CD4-positive, alpha-beta T cell (primary cell): ENCODE measurements at regions not wholly inside any gene's neighbourhood (a gene's known extent, or its start where the extent isn't known, plus 50 kb on each side); places are given as distances from the start of the nearest gene placed in this dataset.

Experiments
- ATAC-seq: fragments of 200-7000 bp; cut with Tn5 transposase; one replicate; pipeline ENCODE4 v1.10.0; 2022; ENCODE audit warnings: mild to moderate bottlenecking; ENCODE audit not compliant: poor library complexity
- CTCF ChIA-PET: fragments of 350-600 bp; sonication (Branson Sonifier 250); formaldehyde crosslinking; loops from one replicate; lab custom pipeline; 2021; ENCODE audit warnings: antibody characterized with exemption, inconsistent platforms; lab: Charles Lee
- POLR2A ChIA-PET: fragments of 350-600 bp; sonication (Branson Sonifier 250); formaldehyde crosslinking; loops from one replicate; lab custom pipeline; 2021; ENCODE audit warnings: antibody characterized with exemption, inconsistent platforms; lab: Charles Lee
- DNase-seq, 14 experiments: peaks; one replicate each; pipeline ENCODE4 v3.0.0-alpha.2; 2013 to 2020; ENCODE audit warnings: mixed read lengths in 2 of 14
- H3K27ac ChIP-seq, 2 donors: one replicate each; pipeline versions ENCODE4 v1.5.1 to v1.7.0; 2013; ENCODE audit warnings: low read length in 2 of 2, low read depth in 1 of 2, mild to moderate bottlenecking in 1 of 2
- H3K27me3 ChIP-seq, 2 experiments: 1 replicate in 1 of 2; 2 replicates in 1 of 2; pipeline versions ENCODE4 v1.6.1 to v1.7.0; 2013; ENCODE audit warnings: low read length in 2 of 2, control low read depth in 1 of 2, mild to moderate bottlenecking in 1 of 2, moderate library complexity in 1 of 2; ENCODE audit not compliant: insufficient read depth in 2 of 2, control insufficient read depth in 1 of 2
- H3K36me3 ChIP-seq: one replicate; pipeline ENCODE4 v1.6.1; 2013; ENCODE audit warnings: low read length, control low read depth; ENCODE audit not compliant: insufficient read depth
- H3K4me1 ChIP-seq: one replicate; pipeline ENCODE4 v1.6.1; 2013; ENCODE audit warnings: low read length, control low read depth; ENCODE audit not compliant: insufficient read depth
- H3K4me3 ChIP-seq: one replicate; pipeline ENCODE4 v1.5.1; 2013; ENCODE audit warnings: mild to moderate bottlenecking, low read length, moderate library complexity
- H3K9me3 ChIP-seq, 2 experiments: 1 replicate in 1 of 2; 2 replicates in 1 of 2; pipeline versions ENCODE4 v1.6.1 to v1.7.0; 2013; ENCODE audit warnings: low read length in 2 of 2, mild to moderate bottlenecking in 2 of 2, control low read depth in 1 of 2, moderate library complexity in 1 of 2; ENCODE audit not compliant: control insufficient read depth in 1 of 2, insufficient read depth in 1 of 2
- H3K27ac Mint-ChIP-seq: one replicate; pipeline ENCODE4 v1.8.0; 2020; ENCODE audit warnings: mixed read lengths
- H3K27me3 Mint-ChIP-seq: one replicate; pipeline ENCODE4 v1.8.0; 2021; ENCODE audit warnings: mixed read lengths
- H3K36me3 Mint-ChIP-seq: one replicate; pipeline ENCODE4 v1.8.0; 2021; ENCODE audit warnings: low read depth, mixed read lengths
- H3K4me1 Mint-ChIP-seq: one replicate; pipeline ENCODE4 v1.8.0; 2021; ENCODE audit warnings: low read depth, mixed read lengths
- H3K4me3 Mint-ChIP-seq: one replicate; pipeline ENCODE4 v1.8.0; 2020; ENCODE audit warnings: mild to moderate bottlenecking, mixed read lengths
- H3K9me3 Mint-ChIP-seq: one replicate; pipeline ENCODE4 v1.8.0; 2020; ENCODE audit warnings: mixed read lengths
- CTCF ChIP-seq: fragments of 200-600 bp; IDR thresholded peaks from one replicate; pipeline ENCODE4 v1.8.0; 2022; ENCODE audit warnings: antibody characterized with exemption, mild to moderate bottlenecking
- intact Hi-C, 2 experiments: fragments of 100-400 bp; cut with DNase I in 1 of 2; cut with micrococcal nuclease in 1 of 2; formaldehyde crosslinking; loops; one replicate each; pipeline versions ENCODE4 v1.15.1 to v1.9.0; 2023 to 2025; cut with DNase I, micrococcal nuclease

GRCh38 chr1:193569983-193570269 lies 383.5 kb upstream of the B3GALT2 start:
- TF ChIP-seq CTCF = no peak
- H3K36me3 Mint-ChIP-seq = peaks cover 5% of the 10 kb centered on the region
- ATAC-seq = no peak

GRCh38 chr1:193569096-193569982 lies 382.9 kb upstream of the B3GALT2 start:
- H3K9me3 ChIP-seq = no peaks in the 10 kb centered on the region
- no peak overlapping the region for H3K4me3 ChIP-seq
- H3K4me3 Mint-ChIP-seq = peak overlapping the region; percentile 57
- peaks cover 5% of the 10 kb centered on the region for H3K36me3 Mint-ChIP-seq
- no peaks in the 10 kb centered on the region for H3K36me3 ChIP-seq
- TF ChIP-seq CTCF = no peak
- H3K27me3 Mint-ChIP-seq = no peaks in the 10 kb centered on the region
- no peaks in the 10 kb centered on the region for H3K27me3 ChIP-seq
- ChIA-PET CTCF (interaction anchor here (0.6 kb wide), 1 partner anchor 104 kb away, joined by 3 read pairs; no protein-coding TSS in a partner anchor), POLR2A (no interaction called here)
- peaks cover 26% of the 10 kb centered on the region for H3K4me1 Mint-ChIP-seq
- H3K4me1 ChIP-seq = peaks cover 2% of the 10 kb centered on the region
- peak overlapping the region; percentile 66 for H3K27ac Mint-ChIP-seq
- ATAC-seq (peak; percentile 63), DNase-seq (peak in 3 of 14 experiments; percentile 43 to 78 (median 63))
- H3K9me3 Mint-ChIP-seq = peaks cover 4% of the 10 kb centered on the region
- intact Hi-C loops = no loop called here
- H3K27ac ChIP-seq = peak overlapping the region in 1 of 2 donors; percentile 30

More at GRCh38 chr1:193569983-193570269, 383.5 kb upstream of the B3GALT2 start:
- H3K9me3 Mint-ChIP-seq = peaks cover 4% of the 10 kb centered on the region
- no peaks in the 10 kb centered on the region for H3K27me3 ChIP-seq
- peak overlapping the region; percentile 57 for H3K4me3 Mint-ChIP-seq
- H3K27me3 Mint-ChIP-seq = no peaks in the 10 kb centered on the region
- peaks cover 26% of the 10 kb centered on the region for H3K4me1 Mint-ChIP-seq
- intact Hi-C loops = no loop called here
- peak overlapping the region; percentile 66 for H3K27ac Mint-ChIP-seq
- peaks cover 2% of the 10 kb centered on the region for H3K4me1 ChIP-seq
- no peaks in the 10 kb centered on the region for H3K36me3 ChIP-seq
- H3K27ac ChIP-seq = peak overlapping the region in 1 of 2 donors; percentile 30
- H3K9me3 ChIP-seq = no peaks in the 10 kb centered on the region
- no peak for DNase-seq
- POLR2A ChIA-PET = no interaction called here
- CTCF ChIA-PET = no interaction called here
- H3K4me3 ChIP-seq = no peak overlapping the region

- ChIA-PET CTCF (no interaction called here), POLR2A (no interaction called here)
- Mint-ChIP-seq H3K4me1 (peaks cover 26% of the 10 kb centered on the region), H3K27me3 (no peaks in the 10 kb centered on the region), H3K9me3 (no peaks in the 10 kb centered on the region), H3K4me3 (no peak overlapping the region), H3K36me3 (peaks cover 5% of the 10 kb centered on the region), H3K27ac (peak overlapping the region; percentile 66)
- Histone ChIP-seq H3K4me3 (no peak overlapping the region), H3K27me3 (no peaks in the 10 kb centered on the region), H3K9me3 (no peaks in the 10 kb centered on the region), H3K36me3 (no peaks in the 10 kb centered on the region), H3K27ac (no peak overlapping the region), H3K4me1 (peaks cover 2% of the 10 kb centered on the region)
- intact Hi-C loops = no loop called here
- ATAC-seq = no peak
- DNase-seq = peak in 1 of 14 experiments; percentile 29
- TF ChIP-seq CTCF = no peak
Observed at GRCh38 chr1:193568512-193568911, 382.1 kb upstream of the B3GALT2 start.
